Stomach (tissue), 4 donors: ENCODE measurements at regions not wholly inside any gene's neighbourhood (a gene's known extent, or its start where the extent isn't known, plus 50 kb on each side); places are given as distances from the start of the nearest gene placed in this dataset.

Experiments used
- POLR2AphosphoS5 ChIP-seq, 3 donors: sonication (generic); formaldehyde crosslinking; IDR thresholded peaks; one replicate each; pipeline ENCODE4 v1.6.1; 2016; ENCODE audit warnings: antibody characterized with exemption in 3 of 3
- TF ChIP-seq, protein P1 (sequence below), 7 experiments: fragments of 450-650 bp in 4 of 7; fragments of 200-600 bp in 3 of 7; sonication (generic) in 3 of 7; IDR thresholded peaks; one replicate each; pipeline ENCODE4 v1.5.1; 2016 to 2019; ENCODE audit warnings: antibody characterized with exemption in 7 of 7, control low read depth in 2 of 7, mild to moderate bottlenecking in 1 of 7

DNA sequence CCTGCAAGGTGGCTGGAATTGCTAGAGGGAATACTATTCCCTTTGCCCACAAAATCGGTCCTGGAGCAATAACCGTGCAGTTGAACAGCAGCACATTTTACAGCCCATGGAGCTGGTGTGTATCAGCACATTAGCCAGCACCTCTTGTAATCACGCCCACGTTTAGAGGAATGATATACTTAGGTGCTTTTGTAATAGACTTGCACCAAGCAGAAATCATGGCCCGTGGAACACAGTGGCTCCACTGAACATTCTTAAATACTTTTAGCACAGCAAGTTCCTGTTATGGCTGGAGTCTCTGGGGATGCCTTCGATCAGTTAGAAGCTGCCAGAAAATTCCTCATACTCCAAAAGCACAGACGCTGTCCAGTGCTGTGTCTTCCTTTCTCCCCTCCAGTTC, 218.1 kb upstream of the FAM78B start:
- TF ChIP-seq, protein P1, sequence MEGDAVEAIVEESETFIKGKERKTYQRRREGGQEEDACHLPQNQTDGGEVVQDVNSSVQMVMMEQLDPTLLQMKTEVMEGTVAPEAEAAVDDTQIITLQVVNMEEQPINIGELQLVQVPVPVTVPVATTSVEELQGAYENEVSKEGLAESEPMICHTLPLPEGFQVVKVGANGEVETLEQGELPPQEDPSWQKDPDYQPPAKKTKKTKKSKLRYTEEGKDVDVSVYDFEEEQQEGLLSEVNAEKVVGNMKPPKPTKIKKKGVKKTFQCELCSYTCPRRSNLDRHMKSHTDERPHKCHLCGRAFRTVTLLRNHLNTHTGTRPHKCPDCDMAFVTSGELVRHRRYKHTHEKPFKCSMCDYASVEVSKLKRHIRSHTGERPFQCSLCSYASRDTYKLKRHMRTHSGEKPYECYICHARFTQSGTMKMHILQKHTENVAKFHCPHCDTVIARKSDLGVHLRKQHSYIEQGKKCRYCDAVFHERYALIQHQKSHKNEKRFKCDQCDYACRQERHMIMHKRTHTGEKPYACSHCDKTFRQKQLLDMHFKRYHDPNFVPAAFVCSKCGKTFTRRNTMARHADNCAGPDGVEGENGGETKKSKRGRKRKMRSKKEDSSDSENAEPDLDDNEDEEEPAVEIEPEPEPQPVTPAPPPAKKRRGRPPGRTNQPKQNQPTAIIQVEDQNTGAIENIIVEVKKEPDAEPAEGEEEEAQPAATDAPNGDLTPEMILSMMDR (IDR thresholded peaks at IDR 0.05) = no peak
- no peak for TF ChIP-seq POLR2AphosphoS5 (IDR thresholded peaks at IDR 0.05)
